ENCODE measurements at regions not wholly inside any gene's neighbourhood (a gene's known extent, or its start where the extent isn't known, plus 50 kb on each side); places are given as distances from the start of the nearest gene placed in this dataset.

GRCh38 chr4:71243091-71243833, 95.6 kb upstream of the SLC4A4 start:
- no peak for DNase-seq

- DNase-seq, result no peak
These were observed 91.1 kb upstream of the SLC4A4 start for GRCh38 chr4:71247706-71248105.

- no peak for DNase-seq
These were observed 87.6 kb upstream of the SLC4A4 start for GRCh38 chr4:71251261-71251660.

GRCh38 chr4:71253545-71253944, 85.3 kb upstream of the SLC4A4 start:
- DNase-seq, result no peak

- DNase-seq, result no peak
These were observed 84.3 kb upstream of the SLC4A4 start for GRCh38 chr4:71254451-71255012.

- DNase-seq, result no peak
These were observed 82.8 kb upstream of the SLC4A4 start for GRCh38 chr4:71255976-71256375.

GRCh38 chr4:71257761-71258160, 81.1 kb upstream of the SLC4A4 start:
- DNase-seq, result no peak

- DNase-seq, result no peak
These were observed 80.5 kb upstream of the SLC4A4 start for GRCh38 chr4:71258323-71258722.

GRCh38 chr4:71259280-71259679, 79.5 kb upstream of the SLC4A4 start:
- DNase-seq, result no peak

GRCh38 chr4:71259911-71260331, 78.9 kb upstream of the SLC4A4 start:
- DNase-seq, result no peak

GRCh38 chr4:71260544-71260943, 78.3 kb upstream of the SLC4A4 start:
- DNase-seq, result no peak

- no peak for DNase-seq
These were observed 77.8 kb upstream of the SLC4A4 start for GRCh38 chr4:71261001-71261400.

- DNase-seq, result no peak
These were observed 77.1 kb upstream of the SLC4A4 start for GRCh38 chr4:71261633-71262121.

- DNase-seq, result no peak
These were observed 76.7 kb upstream of the SLC4A4 start for GRCh38 chr4:71262161-71262560.

- no peak for DNase-seq
These were observed 72.6 kb upstream of the SLC4A4 start for GRCh38 chr4:71266090-71266794.

- DNase-seq, result no peak
These were observed 71.6 kb upstream of the SLC4A4 start for GRCh38 chr4:71267244-71267643.

- DNase-seq, result no peak
These were observed 70.7 kb upstream of the SLC4A4 start for GRCh38 chr4:71268166-71268565.

GRCh38 chr4:71269233-71269632, 69.6 kb upstream of the SLC4A4 start:
- DNase-seq, result no peak

GRCh38 chr4:71270901-71271300, 67.9 kb upstream of the SLC4A4 start:
- DNase-seq, result no peak

GRCh38 chr4:71272976-71273375, 65.8 kb upstream of the SLC4A4 start:
- DNase-seq, result no peak

GRCh38 chr4:71275004-71275403, 63.8 kb upstream of the SLC4A4 start:
- DNase-seq, result no peak

- DNase-seq, result no peak
These were observed 63.2 kb upstream of the SLC4A4 start for GRCh38 chr4:71275570-71275969.

GRCh38 chr4:71277353-71277752, 61.5 kb upstream of the SLC4A4 start:
- DNase-seq, result no peak

All from hindlimb muscle (tissue), 1 donor.